Natural killer cell (primary cell): ENCODE measurements at regions not wholly inside any gene's neighbourhood (a gene's known extent, or its start where the extent isn't known, plus 50 kb on each side); places are given as distances from the start of the nearest gene placed in this dataset.

Experiments used
- ATAC-seq, 3 donors: fragments of 150-1000 bp in 2 of 3; fragments of 200-7000 bp in 1 of 3; cut with Tn5 transposase; 1 replicate in 1 of 3; 2 replicates in 2 of 3; pipeline ENCODE4 v1.10.0; 2021; ENCODE audit warnings: mild to moderate bottlenecking in 2 of 3, moderate library complexity in 2 of 3
- DNase-seq, 2 donors: peaks; one replicate each; pipeline versions ENCODE4 v3.0.0 to v3.0.0-alpha.2; 2013 to 2021; ENCODE audit warnings: mixed read lengths in 1 of 2
- H3K27ac ChIP-seq: one replicate; pipeline ENCODE4 v1.5.1; 2013; ENCODE audit warnings: mild to moderate bottlenecking, low read length
- H3K27me3 ChIP-seq: one replicate; pipeline ENCODE4 v1.6.1; 2013; ENCODE audit warnings: low read length; ENCODE audit not compliant: control insufficient read depth, insufficient read depth
- H3K36me3 ChIP-seq: one replicate; pipeline ENCODE4 v1.6.1; 2013; ENCODE audit warnings: low read length; ENCODE audit not compliant: control insufficient read depth, insufficient read depth
- H3K4me1 ChIP-seq: one replicate; pipeline ENCODE4 v1.6.1; 2013; ENCODE audit warnings: low read length; ENCODE audit not compliant: control insufficient read depth, insufficient read depth
- H3K4me3 ChIP-seq: one replicate; pipeline ENCODE4 v1.5.1; 2013; ENCODE audit warnings: low read length
- H3K9me3 ChIP-seq: one replicate; pipeline ENCODE4 v1.6.1; 2013; ENCODE audit warnings: low read length; ENCODE audit not compliant: control insufficient read depth, insufficient read depth
- H3K27ac Mint-ChIP-seq, 2 donors: one replicate each; pipeline ENCODE4 v1.8.0; 2022; ENCODE audit warnings: mild to moderate bottlenecking in 2 of 2, mixed read lengths in 2 of 2, moderate library complexity in 1 of 2
- H3K27me3 Mint-ChIP-seq, 2 donors: one replicate each; pipeline ENCODE4 v1.8.0; 2022; ENCODE audit warnings: low read depth in 2 of 2, mixed read lengths in 2 of 2
- H3K36me3 Mint-ChIP-seq: one replicate; pipeline ENCODE4 v1.8.0; 2022; ENCODE audit warnings: mixed read lengths
- H3K4me1 Mint-ChIP-seq, 2 donors: one replicate each; pipeline ENCODE4 v1.8.0; 2022; ENCODE audit warnings: mixed read lengths in 2 of 2
- H3K4me3 Mint-ChIP-seq: one replicate; pipeline ENCODE4 v1.8.0; 2022; ENCODE audit warnings: mild to moderate bottlenecking, moderate library complexity, mixed read lengths
- H3K9me3 Mint-ChIP-seq, 2 donors: one replicate each; pipeline ENCODE4 v1.8.0; 2022; ENCODE audit warnings: mixed read lengths in 2 of 2
- WGBS: methylation state at CpG from one replicate; pipeline ENCODE4 v1.1.7; 2013; ENCODE audit warnings: missing lambda C conversion rate; ENCODE audit not compliant: insufficient coverage; 5-methylcytosine and 5-hydroxymethylcytosine counted together
- intact Hi-C: fragments of 100-400 bp; cut with micrococcal nuclease; formaldehyde crosslinking; loops from one replicate; pipeline ENCODE4 v1.14.2; 2022
- TF ChIP-seq, protein P1 (sequence below): fragments of 200-600 bp; IDR thresholded peaks from one replicate; pipeline ENCODE4 v1.8.0; 2022; ENCODE audit warnings: antibody characterized with exemption

DNA sequence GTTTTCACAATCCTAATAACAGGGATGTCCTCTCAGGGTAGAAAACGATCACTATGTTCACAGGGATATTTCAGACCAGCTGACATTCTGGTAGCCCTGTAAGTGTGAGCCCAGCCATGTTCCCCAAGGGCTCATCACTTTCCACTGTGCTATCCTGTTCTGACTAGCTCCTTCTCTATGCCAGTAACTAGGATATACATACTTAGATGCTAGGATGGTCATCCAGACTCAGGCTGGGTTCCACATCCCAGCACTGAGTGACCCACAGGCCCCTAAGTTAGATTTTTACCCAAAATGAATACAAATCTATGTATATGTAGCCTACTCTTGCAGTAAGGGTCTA is 83.0 kb downstream of the CD164 start:
- Mint-ChIP-seq H3K27me3 (peaks cover 7 to 23% of the 10 kb centered on the region in 2 donors), H3K27ac (no peak overlapping the region), H3K4me1 (peaks cover 8% of the 10 kb centered on the region in 2 donors), H3K36me3 (no peaks in the 10 kb centered on the region), H3K9me3 (no peaks in the 10 kb centered on the region), H3K4me3 (no peak overlapping the region)
- WGBS, result 68% methylated on average over 1 of the region's 1 CpG
- H3K27me3 ChIP-seq, result no peaks in the 10 kb centered on the region
- no peak overlapping the region for H3K27ac ChIP-seq
- TF ChIP-seq, protein P1, sequence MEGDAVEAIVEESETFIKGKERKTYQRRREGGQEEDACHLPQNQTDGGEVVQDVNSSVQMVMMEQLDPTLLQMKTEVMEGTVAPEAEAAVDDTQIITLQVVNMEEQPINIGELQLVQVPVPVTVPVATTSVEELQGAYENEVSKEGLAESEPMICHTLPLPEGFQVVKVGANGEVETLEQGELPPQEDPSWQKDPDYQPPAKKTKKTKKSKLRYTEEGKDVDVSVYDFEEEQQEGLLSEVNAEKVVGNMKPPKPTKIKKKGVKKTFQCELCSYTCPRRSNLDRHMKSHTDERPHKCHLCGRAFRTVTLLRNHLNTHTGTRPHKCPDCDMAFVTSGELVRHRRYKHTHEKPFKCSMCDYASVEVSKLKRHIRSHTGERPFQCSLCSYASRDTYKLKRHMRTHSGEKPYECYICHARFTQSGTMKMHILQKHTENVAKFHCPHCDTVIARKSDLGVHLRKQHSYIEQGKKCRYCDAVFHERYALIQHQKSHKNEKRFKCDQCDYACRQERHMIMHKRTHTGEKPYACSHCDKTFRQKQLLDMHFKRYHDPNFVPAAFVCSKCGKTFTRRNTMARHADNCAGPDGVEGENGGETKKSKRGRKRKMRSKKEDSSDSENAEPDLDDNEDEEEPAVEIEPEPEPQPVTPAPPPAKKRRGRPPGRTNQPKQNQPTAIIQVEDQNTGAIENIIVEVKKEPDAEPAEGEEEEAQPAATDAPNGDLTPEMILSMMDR, result no peak
- DNase-seq (no peak), ATAC-seq (no peak)
- peaks cover 9% of the 10 kb centered on the region for H3K4me1 ChIP-seq
- H3K9me3 ChIP-seq, result no peaks in the 10 kb centered on the region
- no peaks in the 10 kb centered on the region for H3K36me3 ChIP-seq
- intact Hi-C loops, result no loop called here
- no peak overlapping the region for H3K4me3 ChIP-seq

DNA sequence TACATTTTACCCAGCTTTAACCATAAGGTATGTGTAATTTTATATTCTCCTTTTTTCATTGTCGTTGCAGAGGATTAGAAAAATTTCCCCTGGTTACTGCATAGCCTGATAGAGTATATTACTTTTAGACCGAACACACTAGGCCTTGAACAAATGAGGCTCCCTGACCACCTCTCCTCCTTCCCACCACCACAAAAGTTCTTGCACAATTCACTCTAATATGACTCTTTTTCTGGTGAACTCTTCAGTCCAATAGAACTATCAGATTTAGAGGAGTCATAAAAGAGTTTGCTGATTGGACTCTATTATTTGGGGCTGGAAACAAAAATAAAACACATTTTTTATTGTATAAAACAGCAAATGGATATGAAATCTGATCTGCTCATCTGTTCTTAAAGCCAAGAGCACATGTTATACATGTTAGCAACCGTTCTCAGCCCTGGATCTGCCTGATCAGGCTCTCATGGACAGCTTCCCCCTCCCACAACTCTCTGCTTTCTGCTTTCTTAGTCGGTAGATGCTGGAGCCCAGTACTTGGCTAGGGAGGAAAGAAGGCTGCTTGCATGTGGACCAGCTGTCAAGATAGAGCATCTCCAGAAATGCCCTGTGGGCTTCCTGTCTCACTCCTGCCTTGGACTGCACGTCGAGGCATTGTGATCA is 83.5 kb downstream of the CD164 start:
- Histone ChIP-seq H3K27me3 (no peaks in the 10 kb centered on the region), H3K9me3 (no peaks in the 10 kb centered on the region), H3K4me3 (no peak overlapping the region), H3K27ac (no peak overlapping the region), H3K36me3 (no peaks in the 10 kb centered on the region), H3K4me1 (peaks cover 4% of the 10 kb centered on the region)
- Mint-ChIP-seq H3K36me3 (no peaks in the 10 kb centered on the region), H3K27ac (no peak overlapping the region), H3K9me3 (no peaks in the 10 kb centered on the region), H3K27me3 (peaks cover 7 to 23% of the 10 kb centered on the region in 2 donors), H3K4me3 (no peak overlapping the region), H3K4me1 (peaks cover 3 to 5% of the 10 kb centered on the region in 2 donors)
- DNase-seq (no peak), ATAC-seq (no peak)
- WGBS, result 55% methylated on average over 5 of the region's 6 CpGs
- intact Hi-C loops, result no loop called here
- TF ChIP-seq, protein P1, result no peak

DNA sequence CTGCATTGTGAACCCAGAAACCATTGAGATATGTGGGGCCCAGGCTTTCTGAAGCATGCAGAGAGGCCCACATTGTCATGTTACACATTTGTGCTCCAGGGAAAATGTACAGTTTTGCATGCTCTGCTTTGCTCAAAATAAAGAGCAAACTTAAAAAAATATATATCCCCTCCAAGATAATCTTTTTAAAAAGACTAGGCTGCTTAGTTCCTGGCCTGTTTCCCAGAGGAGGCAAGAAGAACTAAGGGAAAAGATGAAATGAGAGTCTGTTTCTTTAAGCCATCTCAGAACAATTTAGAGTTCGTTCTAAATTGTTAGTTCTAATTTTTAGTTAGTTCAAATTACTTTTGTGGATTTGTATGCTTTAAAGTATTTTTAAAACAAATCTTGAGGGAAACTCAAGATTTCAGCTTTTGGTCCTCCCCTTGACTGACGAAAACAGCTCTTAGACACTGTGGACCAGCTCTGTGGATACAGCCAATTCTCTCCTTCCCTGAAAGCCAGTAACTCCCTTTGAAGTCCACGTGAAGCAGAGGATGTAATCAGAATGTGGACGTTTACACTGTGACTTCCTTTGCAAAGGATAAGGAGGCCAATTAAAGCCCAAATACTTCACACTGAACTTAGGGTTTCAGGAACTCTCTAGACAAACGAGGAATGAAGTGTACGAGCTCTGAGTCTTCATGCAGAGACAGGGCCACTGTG is 84.7 kb downstream of the CD164 start:
- TF ChIP-seq, protein P1, result no peak
- intact Hi-C loops, result no loop called here
- no peak overlapping the region for H3K27ac Mint-ChIP-seq
- DNase-seq (no peak), ATAC-seq (no peak)
- Histone ChIP-seq H3K9me3 (no peaks in the 10 kb centered on the region), H3K36me3 (no peaks in the 10 kb centered on the region), H3K27ac (no peak overlapping the region), H3K4me1 (no peaks in the 10 kb centered on the region), H3K4me3 (no peak overlapping the region), H3K27me3 (no peaks in the 10 kb centered on the region)
- H3K9me3 Mint-ChIP-seq, result no peaks in the 10 kb centered on the region
- H3K4me3 Mint-ChIP-seq, result no peak overlapping the region
- H3K4me1 Mint-ChIP-seq, result peaks cover 0 to 5% of the 10 kb centered on the region in 2 donors
- H3K36me3 Mint-ChIP-seq, result no peaks in the 10 kb centered on the region
- H3K27me3 Mint-ChIP-seq, result peaks cover 9 to 23% of the 10 kb centered on the region in 2 donors
- 58% methylated on average over 6 of the region's 6 CpGs for WGBS
